Activated naive CD4-positive, alpha-beta T cell treated with anti-CD3 and anti-CD28 coated beads, Interleukin-2, amount 50 U/mL, for 72 hours (primary cell): ENCODE measurements at regions not wholly inside any gene's neighbourhood (a gene's known extent, or its start where the extent isn't known, plus 50 kb on each side); places are given as distances from the start of the nearest gene placed in this dataset.
"Not testable (repeated sequence)": the region's sequence is repeated elsewhere in the genome, so short reads cannot be mapped to it uniquely, and the experiment has no call there.

Source experiments
- ATAC-seq, 2 donors: fragments of 150-1000 bp; cut with Tn5 transposase; 2 replicates each; pipeline ENCODE4 v1.10.0; 2021; ENCODE audit warnings: mild to moderate bottlenecking in 2 of 2, moderate library complexity in 2 of 2
- DNase-seq, 2 donors: peaks; one replicate each; pipeline ENCODE4 v3.0.0; 2021 to 2022; ENCODE audit warnings: low spot score in 2 of 2
- H3K27ac Mint-ChIP-seq, 2 donors: one replicate each; pipeline ENCODE4 v1.8.0; 2022; ENCODE audit warnings: mild to moderate bottlenecking in 2 of 2, mixed read lengths in 2 of 2
- H3K36me3 Mint-ChIP-seq, 2 donors: one replicate each; pipeline ENCODE4 v1.8.0; 2022; ENCODE audit warnings: mixed read lengths in 2 of 2
- H3K9me3 Mint-ChIP-seq, 2 donors: one replicate each; pipeline ENCODE4 v1.8.0; 2022; ENCODE audit warnings: mixed read lengths in 2 of 2

DNA sequence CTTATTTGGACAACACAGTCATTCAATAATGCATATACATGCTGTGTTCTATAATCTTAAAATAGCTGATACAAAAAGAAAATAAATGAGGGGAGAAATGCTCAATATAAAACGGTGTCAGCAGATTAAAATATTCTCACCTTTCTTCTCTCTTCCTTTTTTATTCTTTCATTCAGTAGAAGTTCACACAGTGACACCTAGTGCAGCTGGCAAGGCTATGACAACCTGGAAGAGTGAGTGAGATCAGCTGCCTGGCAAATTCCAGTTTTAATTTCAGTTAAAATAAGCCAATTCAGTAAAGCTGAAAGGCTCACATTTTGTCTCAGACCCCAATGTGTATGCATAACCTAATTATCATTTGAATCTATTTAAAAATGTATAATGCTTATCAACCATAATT, 150.3 kb downstream of the RASEF start:
- DNase-seq (no peak), ATAC-seq (no peak)
- H3K9me3 Mint-ChIP-seq = peaks cover 20 to 29% of the 10 kb centered on the region in 2 donors
- peaks cover 10 to 25% of the 10 kb centered on the region in 2 donors for H3K36me3 Mint-ChIP-seq
- no peak overlapping the region for H3K27ac Mint-ChIP-seq

DNA sequence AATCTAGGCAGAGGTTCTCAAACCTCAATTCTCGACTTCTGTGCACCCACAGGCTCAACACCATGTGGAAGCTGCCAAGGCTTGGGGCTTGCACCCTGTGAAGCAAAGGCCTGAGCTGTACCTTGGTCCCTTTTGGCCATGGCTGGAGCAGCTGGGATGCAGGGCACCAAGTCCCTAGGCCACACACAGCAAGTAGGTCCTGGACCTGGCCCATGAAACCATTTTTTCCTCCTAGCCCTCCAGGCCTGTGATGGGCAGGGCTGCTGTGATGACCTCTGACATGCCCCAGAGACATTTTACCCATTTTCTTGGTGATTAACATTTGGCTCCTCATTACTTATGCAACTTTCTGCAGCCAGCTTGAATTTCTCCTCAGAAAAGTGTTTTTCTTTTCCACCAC, 146.7 kb downstream of the RASEF start:
- ATAC-seq, H3K27ac Mint-ChIP-seq, DNase-seq: not testable (repeated sequence)
- H3K9me3 Mint-ChIP-seq = peaks cover 20 to 26% of the 10 kb centered on the region in 2 donors
- peaks cover 10 to 25% of the 10 kb centered on the region in 2 donors for H3K36me3 Mint-ChIP-seq

DNA sequence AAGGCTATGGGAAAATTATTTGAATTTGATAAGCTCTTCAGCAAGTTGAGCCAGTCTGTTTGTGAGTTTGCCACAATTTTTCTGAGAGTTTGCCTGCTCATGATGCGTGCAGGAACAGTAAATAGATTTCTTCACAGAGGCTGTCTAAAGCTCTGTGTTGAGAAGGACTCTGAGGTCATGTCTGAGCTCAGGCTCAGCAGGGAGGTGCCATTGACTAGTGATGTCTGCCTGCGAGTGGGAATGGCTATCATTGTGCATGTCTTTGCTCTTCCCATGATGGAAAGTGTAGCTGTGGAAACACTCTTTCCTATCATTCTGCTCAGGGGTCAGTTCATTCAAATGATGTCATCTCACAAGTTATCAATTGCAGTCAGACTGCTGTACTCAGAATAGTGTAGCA, 142.8 kb downstream of the RASEF start:
- H3K27ac Mint-ChIP-seq = no peak overlapping the region
- DNase-seq (no peak), ATAC-seq (no peak)
- H3K36me3 Mint-ChIP-seq = peaks cover 10 to 20% of the 10 kb centered on the region in 2 donors
- H3K9me3 Mint-ChIP-seq = peaks cover 19 to 22% of the 10 kb centered on the region in 2 donors

DNA sequence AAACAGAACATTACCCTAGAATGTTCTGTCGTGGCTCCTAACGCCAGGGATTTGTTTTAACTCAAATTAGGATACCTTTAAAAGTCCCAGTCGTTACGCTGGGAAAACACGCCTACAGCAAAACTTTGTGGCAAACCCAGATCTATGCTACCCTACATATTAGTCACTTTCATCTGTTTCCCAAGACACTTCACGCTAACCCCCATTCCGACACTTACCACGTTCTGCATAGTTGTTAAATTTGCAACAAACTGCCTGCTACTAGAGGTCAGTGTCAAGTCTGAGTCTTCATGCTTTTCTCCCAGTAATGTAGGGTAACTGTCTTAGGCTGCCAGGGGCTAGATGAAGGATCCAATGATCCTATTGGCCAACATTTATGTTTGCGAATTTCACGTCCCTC, 140.3 kb downstream of the RASEF start:
- Mint-ChIP-seq H3K9me3 (peaks cover 3 to 5% of the 10 kb centered on the region in 2 donors), H3K27ac (no peak overlapping the region), H3K36me3 (no peaks in the 10 kb centered on the region)
- DNase-seq (no peak), ATAC-seq (no peak)

DNA sequence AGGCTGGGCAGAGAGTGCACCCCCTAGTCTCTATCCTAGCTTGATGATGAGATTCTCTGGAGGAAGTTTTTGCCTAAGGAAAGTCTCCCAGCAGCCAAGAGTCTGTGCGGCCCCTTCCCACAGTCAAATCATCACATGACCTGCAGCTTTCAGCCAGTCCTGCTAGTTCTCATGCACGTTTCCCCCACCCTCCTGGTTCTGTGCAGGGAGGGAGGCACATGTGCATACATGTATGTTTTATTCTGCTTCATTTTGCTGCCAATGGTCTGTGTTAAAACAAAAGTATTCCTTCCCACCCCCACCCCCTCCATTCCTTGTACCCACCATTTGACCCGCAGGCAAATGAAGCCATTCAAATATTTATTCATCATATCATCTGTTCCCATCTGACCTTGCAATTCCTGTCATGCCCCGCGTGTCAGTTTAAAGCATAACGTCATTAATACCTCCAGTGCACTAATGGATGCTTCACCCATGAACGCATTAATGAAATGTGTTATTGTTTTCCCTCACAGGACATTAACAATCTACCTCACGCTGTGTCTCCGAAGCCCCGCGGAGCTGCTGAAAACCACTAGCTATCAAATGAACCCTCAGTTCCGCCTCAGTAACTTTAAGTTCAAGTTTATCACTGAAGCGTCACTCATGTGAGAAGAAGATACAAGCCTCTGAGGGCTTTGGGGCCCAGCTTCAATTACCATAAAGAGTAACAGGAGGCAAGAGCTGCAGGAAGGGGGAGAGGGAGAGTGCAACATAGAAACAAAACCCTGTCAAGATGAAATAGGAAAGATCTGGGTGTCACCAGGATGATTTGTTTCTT, 139.6 kb downstream of the RASEF start:
- DNase-seq = no peak
- H3K36me3 Mint-ChIP-seq = no peaks in the 10 kb centered on the region
- no peak for ATAC-seq
- H3K9me3 Mint-ChIP-seq = peaks cover 3 to 5% of the 10 kb centered on the region in 2 donors
- H3K27ac Mint-ChIP-seq = no peak overlapping the region

DNA sequence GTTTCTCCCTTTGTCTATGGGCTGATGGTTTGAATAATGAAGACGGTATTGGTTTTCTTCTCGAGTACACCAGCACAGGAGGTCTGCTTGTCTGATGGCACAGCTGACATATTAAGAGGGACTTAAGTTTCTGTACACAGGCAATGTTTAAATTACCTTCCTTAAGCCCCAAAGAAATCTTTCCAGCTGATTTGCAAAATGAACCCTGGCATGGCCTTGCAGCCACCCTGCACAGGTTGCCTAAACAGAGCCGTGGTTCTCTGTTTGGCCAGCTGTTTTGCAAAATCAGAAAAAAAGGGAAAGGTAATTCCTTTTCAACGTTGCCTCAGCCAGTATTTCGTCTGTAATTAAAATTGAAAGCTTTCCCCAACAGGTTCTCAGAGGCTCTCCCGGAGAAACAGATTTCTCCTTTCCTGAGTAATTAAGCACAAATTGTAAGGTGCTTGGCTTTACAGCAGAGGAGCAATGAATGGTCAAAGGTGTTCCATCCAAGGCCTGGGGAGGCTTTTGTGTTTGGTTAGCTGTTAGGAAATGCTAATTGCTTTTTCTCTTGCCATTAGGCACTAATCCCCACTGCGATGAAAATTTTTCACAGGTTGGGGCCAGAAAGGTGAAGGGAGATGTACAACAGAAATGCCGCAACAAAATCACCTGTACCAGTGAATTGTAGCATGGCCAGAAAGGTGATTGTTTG, 138.9 kb downstream of the RASEF start:
- no peak overlapping the region for H3K27ac Mint-ChIP-seq
- no peak for ATAC-seq
- peaks cover 3 to 5% of the 10 kb centered on the region in 2 donors for H3K9me3 Mint-ChIP-seq
- DNase-seq = no peak
- H3K36me3 Mint-ChIP-seq = no peaks in the 10 kb centered on the region
